Cardiac fibroblast (primary cell): ENCODE measurements at regions not wholly inside any gene's neighbourhood (a gene's known extent, or its start where the extent isn't known, plus 50 kb on each side); places are given as distances from the start of the nearest gene placed in this dataset.
A peak's percentile ranks its signal among the peaks of the same experiment; 100 is the strongest.

ENCODE experiments used
- DNase-seq, 2 donors: peaks; one replicate each; pipeline versions ENCODE4 v3.0.0 to v3.0.0-alpha.2; 2010; ENCODE audit warnings: low read depth in 2 of 2
- H3K4me3 ChIP-seq, 2 donors: replicated peaks in 1 of 2; 1 replicate in 1 of 2; 2 replicates in 1 of 2; pipeline ENCODE4 v1.5.1; 2011; ENCODE audit warnings: low read depth in 2 of 2, low read length in 2 of 2, mild to moderate bottlenecking in 2 of 2, moderate library complexity in 1 of 2
- TF ChIP-seq, protein P1 (sequence below): IDR thresholded peaks from one replicate; pipeline ENCODE4 v1.5.1; 2011; ENCODE audit warnings: low read depth, mild to moderate bottlenecking, low read length, inconsistent platforms

DNA sequence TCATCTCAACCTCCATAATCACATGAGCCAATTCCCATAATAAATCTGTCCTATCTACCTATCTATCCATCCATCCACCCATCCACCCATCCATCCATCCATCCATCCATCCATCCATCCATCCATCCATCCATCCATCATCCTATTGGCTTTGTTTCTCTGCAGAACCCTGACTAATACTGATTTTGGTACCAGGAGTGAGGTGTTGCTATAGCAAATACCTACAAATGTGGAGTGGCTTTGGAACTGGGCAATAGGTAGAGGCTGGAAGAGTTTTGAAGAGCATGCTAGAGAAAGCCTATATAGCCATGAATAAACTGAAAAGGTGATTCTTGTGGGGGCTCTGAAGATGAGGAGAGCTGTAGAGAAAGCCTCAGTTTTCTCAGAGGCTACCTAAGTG is 88.7 kb upstream of the ANKRD28 start:
- no peak for DNase-seq
- H3K4me3 ChIP-seq: no peak overlapping the region
- TF ChIP-seq, protein P1, sequence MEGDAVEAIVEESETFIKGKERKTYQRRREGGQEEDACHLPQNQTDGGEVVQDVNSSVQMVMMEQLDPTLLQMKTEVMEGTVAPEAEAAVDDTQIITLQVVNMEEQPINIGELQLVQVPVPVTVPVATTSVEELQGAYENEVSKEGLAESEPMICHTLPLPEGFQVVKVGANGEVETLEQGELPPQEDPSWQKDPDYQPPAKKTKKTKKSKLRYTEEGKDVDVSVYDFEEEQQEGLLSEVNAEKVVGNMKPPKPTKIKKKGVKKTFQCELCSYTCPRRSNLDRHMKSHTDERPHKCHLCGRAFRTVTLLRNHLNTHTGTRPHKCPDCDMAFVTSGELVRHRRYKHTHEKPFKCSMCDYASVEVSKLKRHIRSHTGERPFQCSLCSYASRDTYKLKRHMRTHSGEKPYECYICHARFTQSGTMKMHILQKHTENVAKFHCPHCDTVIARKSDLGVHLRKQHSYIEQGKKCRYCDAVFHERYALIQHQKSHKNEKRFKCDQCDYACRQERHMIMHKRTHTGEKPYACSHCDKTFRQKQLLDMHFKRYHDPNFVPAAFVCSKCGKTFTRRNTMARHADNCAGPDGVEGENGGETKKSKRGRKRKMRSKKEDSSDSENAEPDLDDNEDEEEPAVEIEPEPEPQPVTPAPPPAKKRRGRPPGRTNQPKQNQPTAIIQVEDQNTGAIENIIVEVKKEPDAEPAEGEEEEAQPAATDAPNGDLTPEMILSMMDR: no peak

DNA sequence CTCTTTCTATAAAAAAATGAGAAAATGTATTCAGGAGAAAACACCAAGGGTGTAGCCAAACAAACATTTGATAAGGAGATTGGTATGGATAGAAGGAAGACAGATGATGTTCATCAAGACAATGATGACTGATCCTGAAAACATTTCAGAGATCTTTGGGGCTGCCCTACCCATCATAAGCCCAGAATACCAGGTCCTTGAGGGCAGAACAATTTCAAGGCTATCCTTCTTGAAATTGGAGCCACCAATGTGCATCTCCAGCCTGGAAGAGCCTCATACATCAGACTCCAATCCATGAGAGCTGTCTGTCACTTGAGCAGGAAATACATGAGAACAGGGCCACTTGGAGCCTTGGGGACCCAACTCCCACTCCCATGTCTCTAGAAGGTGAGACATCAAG is 89.5 kb upstream of the ANKRD28 start:
- TF ChIP-seq, protein P1: no peak
- no peak for DNase-seq
- no peak overlapping the region for H3K4me3 ChIP-seq

DNA sequence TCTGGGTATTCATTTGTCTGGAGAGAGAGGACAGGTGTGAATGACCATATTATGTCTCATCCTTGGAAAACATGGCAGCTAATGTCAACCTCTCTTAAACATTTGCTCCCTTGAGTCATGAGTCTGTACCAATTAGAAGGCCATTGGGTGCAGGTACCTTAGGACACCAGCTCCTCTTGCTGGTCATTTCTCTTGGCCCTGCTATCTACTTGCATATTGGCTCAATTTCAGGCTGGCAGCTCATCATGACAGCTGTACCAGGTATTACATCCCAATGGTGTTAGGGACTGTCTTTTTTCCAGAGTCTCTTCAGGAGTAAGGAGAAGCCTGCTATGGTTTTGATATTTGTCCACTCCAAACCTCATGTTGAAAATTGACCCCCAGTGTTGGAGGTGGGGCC is 92.2 kb upstream of the ANKRD28 start:
- TF ChIP-seq, protein P1: no peak
- H3K4me3 ChIP-seq: no peak overlapping the region
- DNase-seq: no peak

DNA sequence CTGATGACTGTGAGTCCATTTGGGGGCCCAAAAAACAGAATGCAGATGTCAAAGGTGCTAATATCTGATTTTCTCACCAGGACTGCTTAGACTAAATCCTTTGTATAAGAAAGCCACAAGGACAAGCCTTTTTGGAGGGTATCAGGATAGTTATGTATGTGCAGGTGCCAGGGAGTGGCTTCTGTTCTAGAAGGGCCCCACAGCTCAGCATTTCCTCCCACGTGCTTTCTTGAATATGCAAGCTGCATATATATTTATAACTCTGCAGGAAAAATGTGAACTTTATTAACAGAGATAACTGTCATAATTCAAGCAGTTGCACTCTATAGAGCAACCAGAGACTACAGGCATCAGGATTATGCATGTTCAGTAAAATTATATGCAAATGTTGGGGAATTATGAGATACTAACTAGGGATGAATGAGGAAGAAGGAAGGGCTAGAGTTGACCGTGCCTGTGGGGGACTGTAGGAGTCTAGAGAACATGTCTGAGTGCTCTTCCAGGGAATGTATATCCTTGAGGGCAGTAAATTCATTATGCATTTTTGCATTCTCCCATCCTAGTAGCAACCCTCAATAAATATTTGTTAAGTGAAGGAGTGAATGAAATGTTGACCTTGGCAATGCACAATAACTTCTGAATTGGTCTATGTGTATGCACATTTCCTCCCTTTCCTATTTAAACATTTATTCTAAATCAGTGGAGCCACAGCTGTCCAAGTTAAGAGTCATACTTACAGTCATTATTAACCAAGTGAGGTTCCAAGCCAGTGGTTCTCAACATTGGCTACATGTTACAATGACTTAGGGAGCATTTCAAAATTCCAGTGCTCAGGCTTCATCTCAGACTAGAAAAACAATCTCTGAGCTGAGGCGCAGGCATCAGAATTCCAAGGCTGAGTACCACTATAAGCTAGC is 94.8 kb upstream of the ANKRD28 start:
- peak in 1 of 2 donors; percentile 51 for DNase-seq
- H3K4me3 ChIP-seq: no peak overlapping the region
- TF ChIP-seq, protein P1: no peak

DNA sequence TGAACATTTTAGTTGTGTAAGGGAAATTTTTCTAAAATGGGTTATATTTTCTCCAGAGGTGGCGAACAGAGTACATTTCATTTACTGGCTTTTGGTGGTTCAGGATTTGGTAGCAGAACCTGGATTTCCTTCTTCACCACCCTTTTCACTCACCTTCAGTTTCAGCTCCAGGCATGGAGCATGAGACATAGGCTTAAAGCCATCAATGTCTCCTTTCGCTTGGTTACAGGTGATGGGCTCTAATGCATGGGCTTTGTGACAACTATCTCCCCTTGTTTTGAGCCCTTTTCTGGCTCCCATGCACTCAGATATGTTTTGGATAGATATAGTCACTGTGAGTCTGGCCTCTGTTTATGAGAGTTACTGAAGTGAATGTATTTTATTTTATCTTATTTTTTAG is 96.6 kb upstream of the ANKRD28 start:
- no peak overlapping the region for H3K4me3 ChIP-seq
- DNase-seq: no peak
- TF ChIP-seq, protein P1: no peak

DNA sequence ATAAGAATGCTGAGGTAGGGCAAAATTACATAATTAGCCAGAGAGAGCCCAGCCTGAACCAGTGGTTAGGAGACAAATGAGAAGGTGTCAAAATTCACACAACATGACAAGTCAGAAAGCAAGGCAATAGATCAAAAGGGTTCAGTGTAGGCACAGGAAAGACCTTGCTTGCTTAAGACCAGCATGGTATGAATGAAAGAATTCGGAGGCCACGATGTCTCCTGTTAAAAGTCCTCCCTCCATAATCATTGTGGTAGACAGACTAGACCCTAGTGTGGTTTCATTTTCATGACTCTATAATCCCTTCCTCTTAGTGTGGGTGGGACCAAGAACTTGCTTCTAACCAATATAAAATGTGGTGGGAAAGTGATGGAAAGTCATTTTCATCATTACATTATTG is 98.7 kb upstream of the ANKRD28 start:
- TF ChIP-seq, protein P1: no peak
- DNase-seq: no peak
- H3K4me3 ChIP-seq: no peak overlapping the region
